ENCODE measurements at regions not wholly inside any gene's neighbourhood (a gene's known extent, or its start where the extent isn't known, plus 50 kb on each side); places are given as distances from the start of the nearest gene placed in this dataset.

- Mint-ChIP-seq H3K36me3 (no peaks in the 10 kb centered on the region), H3K4me3 (no peak overlapping the region), H3K9me3 (peaks cover 8% of the 10 kb centered on the region), H3K27me3 (no peaks in the 10 kb centered on the region), H3K27ac (no peak overlapping the region), H3K4me1 (no peaks in the 10 kb centered on the region)
- ATAC-seq, result no peak
Measured at GRCh38 chr1:68624233-68624632, 127.4 kb upstream of the DEPDC1 start.

- no peaks in the 10 kb centered on the region for H3K36me3 Mint-ChIP-seq
- no peaks in the 10 kb centered on the region for H3K4me1 Mint-ChIP-seq
- H3K27me3 Mint-ChIP-seq, result no peaks in the 10 kb centered on the region
- H3K4me3 Mint-ChIP-seq, result no peak overlapping the region
- no peak overlapping the region for H3K27ac Mint-ChIP-seq
- no peak for ATAC-seq
- H3K9me3 Mint-ChIP-seq, result peaks cover 8% of the 10 kb centered on the region
Measured at GRCh38 chr1:68625624-68626023, 128.7 kb upstream of the DEPDC1 start.

- Mint-ChIP-seq H3K27me3 (no peaks in the 10 kb centered on the region), H3K27ac (no peak overlapping the region), H3K9me3 (no peaks in the 10 kb centered on the region), H3K4me1 (no peaks in the 10 kb centered on the region), H3K4me3 (no peak overlapping the region), H3K36me3 (no peaks in the 10 kb centered on the region)
- no peak for ATAC-seq
Measured at GRCh38 chr1:68633141-68633919, 136.4 kb upstream of the DEPDC1 start.

DNA sequence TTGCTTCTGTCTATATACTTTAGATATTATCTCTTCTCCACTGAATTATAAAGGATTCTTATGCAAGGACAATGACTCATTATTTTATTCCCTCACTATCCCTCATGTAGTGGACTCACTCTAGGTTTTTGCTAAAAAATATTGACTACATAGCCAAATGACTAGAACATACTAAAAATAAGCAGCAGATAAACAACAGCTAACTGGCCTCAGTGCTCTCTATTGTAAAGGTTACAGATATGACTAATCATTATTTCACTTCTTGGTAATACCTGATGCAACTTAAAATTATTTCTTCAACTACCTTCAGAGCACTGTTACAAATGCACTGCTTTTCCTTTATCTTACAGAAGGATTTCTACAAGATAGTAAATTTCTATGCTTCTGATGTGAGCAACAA is 147.6 kb upstream of the DEPDC1 start:
- no peaks in the 10 kb centered on the region for H3K9me3 Mint-ChIP-seq
- H3K27ac Mint-ChIP-seq, result no peak overlapping the region
- H3K36me3 Mint-ChIP-seq, result no peaks in the 10 kb centered on the region
- no peaks in the 10 kb centered on the region for H3K4me1 Mint-ChIP-seq
- no peak for ATAC-seq
- no peak overlapping the region for H3K4me3 Mint-ChIP-seq
- H3K27me3 Mint-ChIP-seq, result no peaks in the 10 kb centered on the region

DNA sequence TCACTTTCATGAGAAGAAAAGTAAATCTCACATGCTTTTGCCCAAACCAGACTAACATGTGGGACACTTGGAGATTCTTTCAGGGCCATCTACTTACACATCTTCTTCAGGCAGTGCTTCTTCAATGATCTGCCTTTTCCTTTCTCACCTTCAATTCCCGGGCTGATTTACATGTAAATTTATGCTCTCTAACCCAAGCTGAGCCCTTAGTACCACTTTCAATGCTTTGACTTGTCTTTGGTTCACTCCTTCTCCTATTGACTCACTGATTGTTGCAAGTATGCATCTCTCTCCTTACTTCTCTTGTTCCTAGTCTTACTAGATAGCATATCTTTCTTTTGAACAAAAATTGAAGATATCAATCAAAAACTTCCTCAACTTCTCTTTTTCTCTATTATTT is 154.2 kb upstream of the DEPDC1 start:
- no peaks in the 10 kb centered on the region for H3K27me3 Mint-ChIP-seq
- H3K4me1 Mint-ChIP-seq, result no peaks in the 10 kb centered on the region
- H3K27ac Mint-ChIP-seq, result no peak overlapping the region
- no peaks in the 10 kb centered on the region for H3K36me3 Mint-ChIP-seq
- ATAC-seq, result no peak
- peaks cover 3% of the 10 kb centered on the region for H3K9me3 Mint-ChIP-seq
- no peak overlapping the region for H3K4me3 Mint-ChIP-seq

GRCh38 chr1:68653882-68654281 is 157.0 kb upstream of the DEPDC1 start:
- H3K4me3 Mint-ChIP-seq, result no peak overlapping the region
- H3K36me3 Mint-ChIP-seq, result no peaks in the 10 kb centered on the region
- H3K4me1 Mint-ChIP-seq, result no peaks in the 10 kb centered on the region
- ATAC-seq, result no peak
- H3K9me3 Mint-ChIP-seq, result peaks cover 3% of the 10 kb centered on the region
- no peak overlapping the region for H3K27ac Mint-ChIP-seq
- no peaks in the 10 kb centered on the region for H3K27me3 Mint-ChIP-seq

DNA sequence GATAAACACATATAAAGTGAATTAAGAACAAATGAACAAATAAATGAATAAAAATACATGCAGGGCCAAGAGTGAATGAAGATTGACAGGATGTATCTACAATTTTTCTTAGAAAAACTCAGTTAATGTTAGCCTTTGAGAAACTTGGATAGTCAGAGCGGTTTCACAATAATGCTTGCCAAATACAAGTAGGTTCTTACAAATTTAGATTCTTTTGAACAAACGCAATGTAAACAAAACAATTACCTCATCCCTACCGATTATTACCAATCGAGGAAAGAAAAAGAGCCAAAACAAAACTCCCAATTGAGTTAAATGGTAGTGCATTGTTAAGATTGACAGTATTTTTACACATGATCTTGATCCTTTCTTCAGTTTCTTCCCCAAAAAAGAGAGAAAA is 176.9 kb upstream of the DEPDC1 start:
- Mint-ChIP-seq H3K27ac (no peak overlapping the region), H3K4me3 (no peak overlapping the region), H3K9me3 (peaks cover 6% of the 10 kb centered on the region), H3K27me3 (no peaks in the 10 kb centered on the region), H3K4me1 (no peaks in the 10 kb centered on the region), H3K36me3 (no peaks in the 10 kb centered on the region)
- ATAC-seq, result no peak

GRCh38 chr1:68675336-68675735 is 178.5 kb upstream of the DEPDC1 start:
- no peaks in the 10 kb centered on the region for H3K27me3 Mint-ChIP-seq
- no peak for ATAC-seq
- H3K4me1 Mint-ChIP-seq, result no peaks in the 10 kb centered on the region
- H3K36me3 Mint-ChIP-seq, result no peaks in the 10 kb centered on the region
- H3K4me3 Mint-ChIP-seq, result no peak overlapping the region
- H3K9me3 Mint-ChIP-seq, result peaks cover 6% of the 10 kb centered on the region
- H3K27ac Mint-ChIP-seq, result no peak overlapping the region

DNA sequence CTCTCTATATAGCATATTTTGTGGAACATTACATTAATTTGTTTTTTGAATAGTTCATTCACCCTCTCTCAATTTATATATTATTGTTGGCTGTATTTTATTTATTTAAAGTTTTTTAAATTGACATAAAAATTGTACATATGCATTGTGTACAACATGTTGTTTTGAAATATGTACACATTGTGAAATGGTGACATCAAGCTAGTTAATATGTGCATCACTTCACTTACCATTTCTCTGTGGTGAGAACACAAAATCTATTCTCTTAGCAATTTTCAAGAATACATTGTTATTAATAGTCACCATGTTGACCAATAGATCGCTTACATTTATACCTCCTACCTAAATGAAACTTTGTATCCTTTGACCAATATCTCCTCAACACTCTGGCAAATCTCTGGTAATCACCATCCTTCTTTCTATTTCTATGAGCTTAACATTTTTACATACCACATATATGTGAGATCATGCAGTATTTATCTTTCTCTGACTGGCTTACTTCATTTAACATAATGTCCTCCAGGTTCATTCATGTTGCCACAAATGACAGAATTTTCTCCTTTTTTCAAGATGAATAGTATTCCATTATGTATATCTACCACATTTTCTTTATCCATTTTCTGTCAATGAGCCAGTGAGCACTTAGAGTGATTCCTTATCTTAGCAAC is 180.9 kb upstream of the DEPDC1 start:
- H3K27ac Mint-ChIP-seq, result no peak overlapping the region
- H3K36me3 Mint-ChIP-seq, result no peaks in the 10 kb centered on the region
- H3K4me3 Mint-ChIP-seq, result no peak overlapping the region
- peaks cover 6% of the 10 kb centered on the region for H3K9me3 Mint-ChIP-seq
- ATAC-seq, result no peak
- no peaks in the 10 kb centered on the region for H3K27me3 Mint-ChIP-seq
- H3K4me1 Mint-ChIP-seq, result no peaks in the 10 kb centered on the region

- H3K36me3 Mint-ChIP-seq, result no peaks in the 10 kb centered on the region
- H3K27me3 Mint-ChIP-seq, result no peaks in the 10 kb centered on the region
- no peaks in the 10 kb centered on the region for H3K4me1 Mint-ChIP-seq
- no peak overlapping the region for H3K27ac Mint-ChIP-seq
- H3K4me3 Mint-ChIP-seq, result no peak overlapping the region
- no peak for ATAC-seq
- peaks cover 3% of the 10 kb centered on the region for H3K9me3 Mint-ChIP-seq
Measured at GRCh38 chr1:68696221-68696620, 199.3 kb upstream of the DEPDC1 start.

GRCh38 chr1:68703921-68704354 is 207.1 kb upstream of the DEPDC1 start:
- no peaks in the 10 kb centered on the region for H3K36me3 Mint-ChIP-seq
- ATAC-seq, result no peak
- H3K4me1 Mint-ChIP-seq, result no peaks in the 10 kb centered on the region
- H3K9me3 Mint-ChIP-seq, result peaks cover 11% of the 10 kb centered on the region
- no peak overlapping the region for H3K27ac Mint-ChIP-seq
- H3K27me3 Mint-ChIP-seq, result no peaks in the 10 kb centered on the region
- H3K4me3 Mint-ChIP-seq, result no peak overlapping the region

GRCh38 chr1:68704800-68705443 is 208.0 kb upstream of the DEPDC1 start:
- Mint-ChIP-seq H3K9me3 (peaks cover 17% of the 10 kb centered on the region), H3K4me3 (no peak overlapping the region)

DNA sequence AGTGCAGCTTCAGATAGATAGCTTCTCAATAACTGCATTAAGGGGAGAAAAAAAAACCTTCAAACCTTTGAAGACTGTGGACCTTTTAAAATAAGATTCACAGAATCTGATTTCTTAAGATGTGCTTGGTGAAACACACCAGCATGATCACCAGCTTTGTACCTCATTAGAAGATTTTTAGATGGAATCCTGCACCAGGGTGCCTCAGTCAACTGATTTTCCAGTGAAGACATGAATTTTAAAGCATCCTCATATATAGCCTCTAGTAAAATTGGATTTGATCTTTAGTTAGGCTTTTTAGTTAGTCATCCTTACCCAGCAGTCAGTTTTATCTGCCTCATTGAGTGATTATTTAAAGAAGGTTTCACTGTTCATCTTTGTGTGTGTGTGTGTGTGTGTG is 208.6 kb upstream of the DEPDC1 start:
- no peak for ATAC-seq
- Mint-ChIP-seq H3K9me3 (peaks cover 21% of the 10 kb centered on the region), H3K4me1 (no peaks in the 10 kb centered on the region), H3K4me3 (no peak overlapping the region), H3K27ac (no peak overlapping the region), H3K27me3 (no peaks in the 10 kb centered on the region), H3K36me3 (no peaks in the 10 kb centered on the region)

More at GRCh38 chr1:68704800-68705443, 208.0 kb upstream of the DEPDC1 start:
- Mint-ChIP-seq H3K4me1 (no peaks in the 10 kb centered on the region), H3K27me3 (no peaks in the 10 kb centered on the region), H3K27ac (no peak overlapping the region), H3K36me3 (no peaks in the 10 kb centered on the region)
- ATAC-seq, result no peak

GRCh38 chr1:68706639-68707317 is 209.9 kb upstream of the DEPDC1 start:
- Mint-ChIP-seq H3K36me3 (no peaks in the 10 kb centered on the region), H3K27ac (no peak overlapping the region), H3K4me3 (no peak overlapping the region), H3K4me1 (no peaks in the 10 kb centered on the region), H3K27me3 (no peaks in the 10 kb centered on the region), H3K9me3 (peaks cover 19% of the 10 kb centered on the region)
- no peak for ATAC-seq

GRCh38 chr1:68717330-68717729 is 220.4 kb upstream of the DEPDC1 start:
- ATAC-seq, result no peak

More at GRCh38 chr1:68717330-68717729, 220.4 kb upstream of the DEPDC1 start:
- Mint-ChIP-seq H3K4me3 (no peak overlapping the region), H3K9me3 (peaks cover 14% of the 10 kb centered on the region), H3K4me1 (no peaks in the 10 kb centered on the region), H3K27ac (no peak overlapping the region), H3K27me3 (no peaks in the 10 kb centered on the region), H3K36me3 (no peaks in the 10 kb centered on the region)
